Skeletal muscle cell (primary cell): ENCODE measurements at regions not wholly inside any gene's neighbourhood (a gene's known extent, or its start where the extent isn't known, plus 50 kb on each side); places are given as distances from the start of the nearest gene placed in this dataset.

Experiments used
- DNase-seq: peaks from one replicate; pipeline ENCODE4 v3.0.0-alpha.2; 2010; ENCODE audit warnings: low read depth
- H3K4me3 ChIP-seq: 2 replicates; pipeline ENCODE4 v1.5.1; 2011; ENCODE audit warnings: low read depth, mild to moderate bottlenecking, control low read depth, low read length, moderate library complexity

DNA sequence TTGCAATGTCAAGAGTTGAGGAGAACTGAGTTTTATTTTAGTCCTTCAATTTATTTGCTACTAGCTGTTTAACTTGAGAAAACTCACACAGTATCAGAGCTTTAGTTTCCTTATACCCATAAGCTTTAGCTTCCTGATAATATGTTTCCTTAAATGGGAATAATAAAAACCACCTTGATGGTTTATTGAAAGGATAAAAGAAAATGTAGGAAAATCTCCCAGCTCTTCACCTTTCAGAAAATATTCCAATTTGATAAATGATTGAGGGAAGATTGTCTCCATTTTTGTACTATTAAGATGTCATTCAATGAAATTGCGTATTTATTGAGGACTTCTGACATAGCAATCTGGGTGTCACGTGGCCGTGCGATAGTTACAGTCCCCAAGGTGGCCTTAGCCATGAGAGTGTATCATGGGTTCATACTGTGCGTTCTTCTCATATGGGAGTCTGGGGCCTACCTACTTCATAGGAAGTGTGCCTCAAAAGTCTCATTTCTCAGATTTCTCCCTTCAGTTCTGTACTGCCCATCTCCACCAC, 296.3 kb upstream of the BMP2 start:
- no peak for DNase-seq
- no peak overlapping the region for H3K4me3 ChIP-seq

DNA sequence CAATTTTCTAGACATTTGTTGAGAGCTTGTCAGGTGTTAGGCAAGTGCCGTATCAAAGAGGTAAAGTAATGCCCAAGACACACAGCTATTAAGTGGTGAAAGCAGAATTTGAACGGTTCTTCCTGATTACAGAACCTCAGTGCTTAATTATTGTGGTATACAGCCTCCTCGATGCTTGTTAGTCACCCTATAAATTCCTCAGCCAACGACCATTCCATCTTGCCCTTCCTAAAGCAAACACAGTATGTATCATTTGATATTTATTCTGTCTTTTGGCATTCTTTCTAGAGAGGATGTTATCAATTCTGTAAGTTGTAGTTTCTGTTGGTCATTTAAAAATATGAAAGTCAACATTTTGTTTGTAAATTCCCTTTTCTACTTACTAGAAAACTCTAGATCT, 297.8 kb upstream of the BMP2 start:
- DNase-seq: no peak
- H3K4me3 ChIP-seq: no peak overlapping the region

DNA sequence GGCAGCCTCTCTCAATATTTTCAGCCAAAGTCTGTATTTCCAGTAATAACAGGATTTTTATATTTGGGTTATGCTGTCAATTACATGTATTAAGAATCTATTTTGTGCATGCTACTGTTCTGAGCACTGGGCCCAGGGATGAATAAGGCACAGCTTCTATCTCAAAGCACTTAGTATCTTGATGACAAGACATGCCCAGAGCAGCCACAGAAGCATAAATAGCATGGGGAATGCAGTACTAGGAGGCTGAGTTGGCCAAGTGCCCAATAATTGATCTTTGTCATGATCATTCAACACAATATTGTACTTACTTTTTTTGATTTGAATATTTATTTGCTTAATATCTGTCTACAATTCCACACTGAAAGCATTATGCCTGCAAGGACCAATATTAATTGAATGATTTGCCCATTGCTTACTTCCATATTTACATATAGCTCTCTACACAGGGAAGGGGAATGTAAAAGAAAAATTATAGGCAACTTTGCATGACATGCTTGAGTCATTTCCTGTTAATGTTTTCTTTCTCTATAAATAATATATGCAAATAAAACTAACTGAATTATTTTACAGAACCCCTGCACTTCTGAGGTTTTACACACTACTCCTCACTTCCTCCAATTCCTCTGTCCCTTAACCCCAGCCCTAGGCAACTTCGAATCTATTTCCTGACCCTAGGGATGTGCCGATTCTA, 298.9 kb upstream of the BMP2 start:
- no peak for DNase-seq

DNA sequence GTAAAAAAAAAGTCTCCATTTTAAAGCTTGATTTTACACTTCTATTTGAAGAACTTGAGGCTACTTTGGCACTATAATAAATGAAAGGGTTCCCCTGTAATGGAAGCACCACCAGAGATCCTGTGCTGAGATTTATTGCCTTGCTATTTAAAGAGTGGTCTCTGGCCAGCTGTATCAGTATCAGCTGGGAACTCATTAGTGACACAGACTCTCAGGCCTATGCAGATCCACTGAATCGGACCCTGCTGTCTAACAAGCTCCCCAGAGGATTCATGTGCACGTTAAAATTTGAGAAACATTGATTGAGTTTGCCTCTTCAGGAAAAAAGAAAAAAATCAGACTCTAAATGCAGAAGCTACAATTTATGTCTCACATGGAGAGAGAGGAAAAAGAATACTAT, 299.9 kb upstream of the BMP2 start:
- no peak for DNase-seq
- H3K4me3 ChIP-seq: no peak overlapping the region

More for the DNA sequence above, 298.9 kb upstream of the BMP2 start:
- no peak overlapping the region for H3K4me3 ChIP-seq

DNA sequence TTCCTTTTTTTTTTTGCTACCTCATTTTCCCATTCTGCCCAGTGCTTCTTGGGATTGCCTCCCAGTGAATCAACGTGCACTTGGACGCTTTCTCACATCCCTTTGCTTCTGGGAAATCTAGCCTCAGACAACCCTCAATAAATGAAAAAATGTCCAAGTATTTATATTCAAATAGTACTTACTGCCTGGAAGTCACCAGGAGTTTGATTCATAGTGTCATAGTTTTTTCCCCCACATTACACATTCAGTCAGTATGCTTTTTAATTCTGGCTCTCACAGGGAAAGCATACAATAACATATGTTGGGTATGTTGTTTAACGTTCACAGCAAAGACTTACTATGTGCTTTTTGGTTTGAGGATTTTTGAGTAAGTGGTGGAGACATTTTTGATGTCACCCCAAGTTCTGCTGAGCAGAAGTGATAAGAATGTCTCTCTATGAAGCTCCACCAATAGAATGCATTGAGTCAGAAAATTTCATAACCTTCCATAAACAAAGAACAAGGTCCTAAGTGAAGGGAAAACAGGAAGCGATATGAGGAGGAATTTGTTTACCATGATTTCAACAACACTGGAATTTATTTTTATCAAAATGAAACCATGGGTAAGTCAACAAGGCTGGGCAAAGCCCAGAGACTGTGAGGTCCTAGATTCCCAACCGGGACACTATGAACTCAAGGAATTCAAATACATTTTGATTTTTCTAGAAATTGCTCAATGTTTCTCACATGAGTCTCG, 301.2 kb upstream of the BMP2 start:
- H3K4me3 ChIP-seq: no peak overlapping the region
- DNase-seq: no peak

GRCh38 chr20:6450841-6451240, 316.6 kb upstream of the BMP2 start:
- H3K4me3 ChIP-seq: no peak overlapping the region
- DNase-seq: no peak

DNA sequence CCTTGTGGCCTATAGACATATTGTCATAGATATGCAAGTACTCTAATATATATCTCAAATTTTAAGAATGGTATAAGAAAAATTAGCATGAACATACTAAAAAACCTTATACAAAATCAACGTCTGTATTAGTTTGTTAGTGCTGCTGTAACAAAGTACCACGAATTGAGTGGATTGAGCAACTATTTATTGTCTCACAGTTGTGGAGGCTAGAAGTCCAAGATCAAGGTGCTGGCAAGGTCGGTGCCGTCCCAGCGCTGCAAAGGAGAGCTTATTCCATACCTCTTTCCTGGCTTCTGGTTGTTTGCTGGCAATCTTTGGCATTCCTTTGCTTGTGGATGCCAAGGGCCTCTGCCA, 317.6 kb upstream of the FERMT1 start:
- no peak overlapping the region for H3K4me3 ChIP-seq

GRCh38 chr20:6439737-6440442, 317.1 kb upstream of the FERMT1 start:
- no peak overlapping the region for H3K4me3 ChIP-seq
- DNase-seq: no peak

More for the DNA sequence above, 317.6 kb upstream of the FERMT1 start:
- no peak for DNase-seq

- no peak overlapping the region for H3K4me3 ChIP-seq
- no peak for DNase-seq
Observed at GRCh38 chr20:6434131-6434530, 311.3 kb upstream of the FERMT1 start.

GRCh38 chr20:6430381-6430780, 307.6 kb upstream of the FERMT1 start:
- DNase-seq: no peak
- no peak overlapping the region for H3K4me3 ChIP-seq

- H3K4me3 ChIP-seq: no peak overlapping the region
- DNase-seq: no peak
Observed at GRCh38 chr20:6426287-6426891, 303.6 kb upstream of the FERMT1 start.

GRCh38 chr20:6421321-6422248, 298.8 kb upstream of the FERMT1 start:
- no peak overlapping the region for H3K4me3 ChIP-seq
- no peak for DNase-seq

DNA sequence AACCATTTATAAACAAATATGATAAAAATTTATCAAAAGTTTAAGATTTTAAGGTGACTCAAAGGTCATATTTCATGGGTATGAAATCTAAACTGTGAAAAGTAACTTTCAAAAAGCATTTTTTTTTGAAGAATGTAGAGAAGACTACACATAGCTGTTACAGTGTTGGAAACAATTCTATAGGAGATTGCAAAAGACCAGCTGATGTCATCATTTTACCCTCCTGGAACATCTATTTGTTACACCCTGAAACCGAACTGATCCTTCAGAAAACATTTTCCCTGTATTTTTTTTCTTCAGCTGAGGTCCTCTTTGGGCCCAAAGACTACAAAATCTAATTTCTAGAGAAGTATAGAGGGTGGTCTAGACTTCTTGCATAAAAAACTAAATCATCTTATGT, 297.5 kb upstream of the FERMT1 start:
- no peak overlapping the region for H3K4me3 ChIP-seq
- peak; percentile 1 for DNase-seq

DNA sequence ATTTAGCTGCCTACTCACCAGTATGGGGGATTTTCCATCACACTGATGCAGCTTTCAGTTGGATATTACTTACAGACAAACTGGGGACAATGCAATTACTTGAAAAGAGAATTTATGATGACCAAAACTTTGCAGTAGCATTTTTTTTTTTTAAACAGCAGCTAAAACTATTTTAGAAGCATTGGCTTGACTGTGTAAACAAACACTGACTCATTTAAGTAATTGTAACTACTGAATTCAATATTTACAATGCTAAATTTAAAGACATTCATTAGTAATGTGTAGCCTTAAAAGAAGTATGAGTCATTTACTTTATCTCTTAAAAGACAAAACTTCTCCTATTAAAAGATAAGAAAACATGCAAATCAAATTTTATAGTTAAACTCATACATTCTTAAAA, 295.9 kb upstream of the FERMT1 start:
- H3K4me3 ChIP-seq: no peak overlapping the region
- DNase-seq: no peak

- no peak overlapping the region for H3K4me3 ChIP-seq
- no peak for DNase-seq
Observed at GRCh38 chr20:6416371-6416770, 293.5 kb upstream of the FERMT1 start.

DNA sequence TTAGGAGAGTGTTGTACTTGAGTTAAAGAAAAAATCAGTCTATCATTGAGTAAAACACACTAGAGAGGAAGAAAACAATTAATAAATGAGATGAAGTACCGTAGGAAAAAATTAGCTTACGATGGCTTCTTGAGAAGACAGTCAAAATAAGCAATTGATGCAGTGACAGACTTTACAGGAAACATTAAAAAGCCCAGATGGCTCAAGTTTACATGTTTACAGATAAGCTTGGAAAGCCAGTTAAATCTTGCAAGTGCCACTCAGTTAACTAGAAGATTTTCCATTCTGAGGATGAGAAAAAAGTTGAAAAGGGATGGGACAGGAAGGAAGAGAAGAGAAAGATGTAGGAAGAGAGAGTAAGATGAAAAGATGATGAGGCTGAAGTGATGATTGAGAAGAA, 288.8 kb upstream of the FERMT1 start:
- H3K4me3 ChIP-seq: no peak overlapping the region
- no peak for DNase-seq

GRCh38 chr20:6410721-6411120, 287.9 kb upstream of the FERMT1 start:
- H3K4me3 ChIP-seq: no peak overlapping the region
- no peak for DNase-seq

DNA sequence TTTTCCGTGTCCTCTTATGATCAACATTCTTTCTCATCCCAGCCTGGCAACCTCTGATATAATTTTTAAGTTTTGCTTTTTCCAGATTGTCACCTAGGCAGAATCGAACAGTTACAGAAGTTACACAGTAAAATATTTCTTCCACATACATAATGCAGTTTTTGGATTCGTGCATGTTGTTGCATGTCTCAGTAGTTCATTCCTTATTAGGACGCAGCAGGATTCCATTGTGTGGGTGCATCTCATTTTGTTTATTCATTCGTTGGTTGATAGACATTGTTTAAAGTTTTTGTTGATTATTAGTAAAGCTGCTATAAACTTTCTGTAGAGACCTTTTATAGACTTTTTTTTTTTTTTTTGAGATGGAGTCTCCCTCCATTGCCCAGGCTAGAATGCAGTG, 284.3 kb upstream of the FERMT1 start:
- DNase-seq: no peak
- no peak overlapping the region for H3K4me3 ChIP-seq
